Thoracic aorta (tissue), 2 donors: ENCODE measurements at regions not wholly inside any gene's neighbourhood (a gene's known extent, or its start where the extent isn't known, plus 50 kb on each side); places are given as distances from the start of the nearest gene placed in this dataset.
A peak's percentile ranks its signal among the peaks of the same experiment; 100 is the strongest.

Experiments
- ATAC-seq: fragments of 150-250 bp; one replicate; pipeline ENCODE4 v1.8.0; 2017; ENCODE audit warnings: low read depth; ENCODE audit not compliant: insufficient number of reproducible peaks, low FRiP score
- DNase-seq: peaks from one replicate; pipeline ENCODE4 v3.0.0-alpha.2; 2020; ENCODE audit warnings: low spot score
- H3K27ac ChIP-seq, 2 donors: fragments of 200-600 bp; sonication (generic); 1 replicate in 1 of 2; 2 replicates in 1 of 2; pipeline ENCODE4 v1.5.1; 2016; ENCODE audit warnings: mild to moderate bottlenecking in 2 of 2, moderate library complexity in 2 of 2
- H3K27me3 ChIP-seq: fragments of 200-600 bp; sonication (generic); replicated peaks from 2 replicates; pipeline ENCODE4 v1.6.0; 2016; ENCODE audit warnings: mild to moderate bottlenecking; ENCODE audit not compliant: insufficient read depth
- H3K36me3 ChIP-seq: fragments of 200-600 bp; sonication (generic); one replicate; pipeline ENCODE4 v1.5.1; 2016
- H3K4me1 ChIP-seq, 2 donors: fragments of 200-600 bp; sonication (generic); 1 replicate in 1 of 2; 2 replicates in 1 of 2; pipeline versions ENCODE4 v1.5.1 to v1.6.0; 2016; ENCODE audit warnings: low read depth in 2 of 2, mild to moderate bottlenecking in 1 of 2; ENCODE audit not compliant: control insufficient read depth in 1 of 2
- H3K4me3 ChIP-seq: fragments of 200-600 bp; sonication (generic); 2 replicates; pipeline ENCODE4 v1.5.1; 2016; ENCODE audit warnings: mild to moderate bottlenecking
- H3K9me3 ChIP-seq: fragments of 200-600 bp; sonication (generic); 2 replicates; pipeline ENCODE4 v1.5.1; 2016
- CTCF ChIP-seq: fragments of 200-600 bp; sonication (generic); IDR thresholded peaks from one replicate; pipeline ENCODE4 v1.5.1; 2019; ENCODE audit warnings: antibody characterized with exemption

- Histone ChIP-seq H3K4me1 (no peaks in the 10 kb centered on the region), H3K9me3 (no peaks in the 10 kb centered on the region), H3K27ac (no peak overlapping the region), H3K27me3 (no peaks in the 10 kb centered on the region), H3K4me3 (no peak overlapping the region), H3K36me3 (no peaks in the 10 kb centered on the region)
- DNase-seq: no peak
- TF ChIP-seq CTCF: no peak
- ATAC-seq: no peak
Observed at GRCh38 chr6:129778793-129779192, 68.8 kb upstream of the ARHGAP18 start.

GRCh38 chr6:129777371-129777770 is 67.4 kb upstream of the ARHGAP18 start:
- H3K27me3 ChIP-seq: no peaks in the 10 kb centered on the region
- TF ChIP-seq CTCF: no peak
- no peak for ATAC-seq
- H3K4me1 ChIP-seq: no peaks in the 10 kb centered on the region
- no peaks in the 10 kb centered on the region for H3K36me3 ChIP-seq
- H3K9me3 ChIP-seq: no peaks in the 10 kb centered on the region
- H3K4me3 ChIP-seq: no peak overlapping the region
- H3K27ac ChIP-seq: no peak overlapping the region
- DNase-seq: no peak

DNA sequence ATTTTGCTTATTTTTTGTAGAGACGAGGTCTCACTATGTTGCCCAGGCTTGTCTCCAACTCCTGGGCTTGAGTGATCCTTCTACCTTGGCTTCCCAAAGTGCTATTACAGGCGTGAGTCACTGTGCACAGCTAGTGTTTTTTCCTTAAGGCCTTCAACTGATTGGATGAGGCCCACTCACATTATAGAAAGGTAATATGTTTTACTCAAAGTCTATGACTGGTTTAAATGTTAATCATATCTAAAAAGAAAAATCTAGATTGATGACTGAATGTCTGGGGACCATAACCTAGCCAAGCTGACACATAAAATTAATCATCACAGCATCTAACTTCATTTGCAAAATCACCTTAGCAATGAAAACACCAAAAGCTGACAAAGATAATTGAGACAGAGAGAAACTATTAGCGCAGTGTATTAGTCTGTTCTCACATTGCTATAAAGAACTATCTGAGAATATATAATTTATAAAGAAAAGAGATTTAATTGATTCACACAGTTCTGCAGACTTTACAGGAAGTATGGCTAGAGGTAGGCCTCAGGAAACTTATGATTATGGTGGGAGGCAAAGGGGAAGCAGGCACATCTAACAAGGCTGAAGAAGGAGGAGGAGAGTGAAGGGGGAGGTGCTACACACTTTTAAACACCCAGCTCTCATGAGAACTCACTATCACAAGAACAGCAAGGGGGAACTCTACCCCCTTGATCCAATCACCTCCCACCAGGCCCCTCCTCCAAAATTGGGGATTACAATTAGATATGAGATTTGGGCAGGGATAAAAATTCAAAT is 66.8 kb upstream of the ARHGAP18 start:
- H3K27me3 ChIP-seq: no peaks in the 10 kb centered on the region
- DNase-seq (no peak), ATAC-seq (no peak)
- no peaks in the 10 kb centered on the region for H3K36me3 ChIP-seq
- H3K4me3 ChIP-seq: no peak overlapping the region
- no peaks in the 10 kb centered on the region for H3K9me3 ChIP-seq
- TF ChIP-seq CTCF: no peak
- no peaks in the 10 kb centered on the region for H3K4me1 ChIP-seq
- no peak overlapping the region for H3K27ac ChIP-seq

DNA sequence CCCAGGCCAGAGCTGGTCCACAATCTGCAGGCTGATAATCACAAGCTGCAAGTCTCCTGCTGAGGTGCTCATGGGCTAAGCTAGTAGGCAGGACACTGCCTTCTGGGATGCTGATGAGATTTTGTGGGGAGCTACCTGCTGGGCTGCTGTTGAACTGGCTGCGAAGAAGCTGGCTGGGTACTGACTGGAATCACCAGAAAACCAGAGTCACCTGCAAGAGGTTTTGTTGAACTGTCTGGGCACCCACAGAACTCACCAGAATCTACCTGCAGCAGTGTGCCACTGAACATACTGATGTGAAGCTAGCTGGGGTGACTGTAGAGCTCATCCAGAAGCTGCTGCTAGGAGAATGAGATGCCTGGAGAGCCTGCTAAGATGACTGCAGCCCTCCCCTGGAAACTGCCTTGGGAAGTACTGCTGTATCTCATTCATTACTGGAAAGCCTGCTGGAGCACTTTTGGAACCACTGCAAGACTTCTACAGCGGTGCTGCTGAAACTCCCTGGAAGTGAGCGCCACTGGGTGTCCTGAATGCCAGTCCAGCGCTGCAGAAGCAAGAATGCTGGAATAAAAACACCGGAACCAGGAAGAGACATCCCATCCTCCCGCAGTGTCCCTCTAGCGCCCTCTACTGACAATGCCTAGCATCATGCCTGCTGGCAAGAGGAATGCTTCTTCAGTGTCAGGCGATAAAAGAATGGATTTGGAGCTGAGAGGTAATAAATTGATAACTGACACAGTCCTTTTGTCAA is 64.9 kb upstream of the ARHGAP18 start:
- ATAC-seq: no peak
- Histone ChIP-seq H3K4me3 (peak overlapping the region; percentile 27), H3K4me1 (no peaks in the 10 kb centered on the region), H3K27me3 (no peaks in the 10 kb centered on the region), H3K27ac (no peak overlapping the region), H3K9me3 (no peaks in the 10 kb centered on the region), H3K36me3 (no peaks in the 10 kb centered on the region)
- DNase-seq: peak; percentile 15
- peak; percentile 78 for TF ChIP-seq CTCF

DNA sequence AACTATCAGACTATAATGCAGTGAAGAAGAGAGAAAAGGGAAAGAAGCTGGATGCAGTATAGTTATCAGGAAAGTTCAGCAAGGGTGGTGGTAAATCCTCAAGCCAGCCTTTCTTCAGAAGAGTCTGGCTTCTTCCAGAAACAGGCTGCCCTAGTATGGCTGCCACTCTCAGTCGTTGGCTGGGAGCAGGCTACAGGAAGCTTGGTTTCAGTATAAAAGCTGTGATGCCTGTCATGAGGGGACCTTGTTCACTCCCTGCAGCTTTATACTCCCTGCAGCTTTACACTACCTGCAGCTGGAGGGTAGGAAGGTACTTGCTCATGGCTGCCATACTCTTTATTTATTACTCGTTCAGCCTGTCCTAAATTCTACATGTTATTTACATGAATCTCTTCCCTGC is 63.3 kb upstream of the ARHGAP18 start:
- Histone ChIP-seq H3K4me1 (no peaks in the 10 kb centered on the region), H3K27ac (no peak overlapping the region), H3K36me3 (no peaks in the 10 kb centered on the region), H3K9me3 (no peaks in the 10 kb centered on the region), H3K27me3 (no peaks in the 10 kb centered on the region), H3K4me3 (no peak overlapping the region)
- no peak for TF ChIP-seq CTCF
- no peak for DNase-seq
- ATAC-seq: no peak
